Mucosa of rectum (tissue), 2 donors: ENCODE measurements at regions not wholly inside any gene's neighbourhood (a gene's known extent, or its start where the extent isn't known, plus 50 kb on each side); places are given as distances from the start of the nearest gene placed in this dataset.

Source experiments
- H3K27ac ChIP-seq, 2 donors: one replicate each; pipeline ENCODE4 v1.7.0; 2013; ENCODE audit warnings: inconsistent platforms in 2 of 2, low read depth in 2 of 2, low read length in 2 of 2
- H3K27me3 ChIP-seq, 2 donors: one replicate each; pipeline ENCODE4 v1.7.0; 2013; ENCODE audit warnings: low read length in 2 of 2; ENCODE audit not compliant: control insufficient read depth in 2 of 2, insufficient read depth in 2 of 2
- H3K36me3 ChIP-seq, 2 donors: one replicate each; pipeline ENCODE4 v1.7.0; 2013; ENCODE audit warnings: low read length in 2 of 2; ENCODE audit not compliant: control insufficient read depth in 2 of 2, insufficient read depth in 2 of 2
- H3K4me1 ChIP-seq, 2 donors: one replicate each; pipeline ENCODE4 v1.7.0; 2013; ENCODE audit warnings: low read length in 2 of 2, mild to moderate bottlenecking in 1 of 2; ENCODE audit not compliant: control insufficient read depth in 2 of 2, insufficient read depth in 2 of 2
- H3K4me3 ChIP-seq, 2 donors: one replicate each; pipeline ENCODE4 v1.7.0; 2013; ENCODE audit warnings: low read length in 2 of 2
- H3K9ac ChIP-seq, 2 donors: one replicate each; pipeline ENCODE4 v1.7.0; 2013; ENCODE audit warnings: low read length in 2 of 2, low read depth in 1 of 2, mild to moderate bottlenecking in 1 of 2
- H3K9me3 ChIP-seq, 2 donors: one replicate each; pipeline ENCODE4 v1.7.0; 2013; ENCODE audit warnings: low read length in 2 of 2; ENCODE audit not compliant: control insufficient read depth in 2 of 2
- donor health status: healthy.
- donor health status: Normal muscosa, but diverticular disease.

GRCh38 chr3:154022606-154023005, 98.6 kb upstream of the ARHGEF26 start:
- no peak overlapping the region for H3K4me3 ChIP-seq
- H3K9me3 ChIP-seq = no peaks in the 10 kb centered on the region
- H3K27ac ChIP-seq = no peak overlapping the region

GRCh38 chr3:154023148-154023547, 98.0 kb upstream of the ARHGEF26 start:
- Histone ChIP-seq H3K27me3 (no peaks in the 10 kb centered on the region), H3K4me1 (no peaks in the 10 kb centered on the region), H3K36me3 (no peaks in the 10 kb centered on the region), H3K9me3 (no peaks in the 10 kb centered on the region), H3K9ac (no peak overlapping the region), H3K4me3 (no peak overlapping the region), H3K27ac (no peak overlapping the region)

More at GRCh38 chr3:154022606-154023005, 98.6 kb upstream of the ARHGEF26 start:
- no peaks in the 10 kb centered on the region for H3K27me3 ChIP-seq
- no peaks in the 10 kb centered on the region for H3K36me3 ChIP-seq
- no peaks in the 10 kb centered on the region for H3K4me1 ChIP-seq
- H3K9ac ChIP-seq = no peak overlapping the region

- H3K4me1 ChIP-seq = no peaks in the 10 kb centered on the region
- no peaks in the 10 kb centered on the region for H3K27me3 ChIP-seq
These were observed 96.2 kb upstream of the ARHGEF26 start for GRCh38 chr3:154025007-154025406.

GRCh38 chr3:154029926-154030325, 91.3 kb upstream of the ARHGEF26 start:
- H3K27me3 ChIP-seq = no peaks in the 10 kb centered on the region
- no peaks in the 10 kb centered on the region for H3K9me3 ChIP-seq
- no peak overlapping the region for H3K9ac ChIP-seq
- H3K36me3 ChIP-seq = no peaks in the 10 kb centered on the region
- H3K4me1 ChIP-seq = no peaks in the 10 kb centered on the region
- H3K27ac ChIP-seq = no peak overlapping the region
- no peak overlapping the region for H3K4me3 ChIP-seq

More at GRCh38 chr3:154025007-154025406, 96.2 kb upstream of the ARHGEF26 start:
- Histone ChIP-seq H3K9me3 (no peaks in the 10 kb centered on the region), H3K36me3 (no peaks in the 10 kb centered on the region), H3K9ac (no peak overlapping the region), H3K27ac (no peak overlapping the region), H3K4me3 (no peak overlapping the region)

GRCh38 chr3:154034797-154035330, 86.3 kb upstream of the ARHGEF26 start:
- Histone ChIP-seq H3K27me3 (no peaks in the 10 kb centered on the region), H3K9ac (no peak overlapping the region), H3K9me3 (no peaks in the 10 kb centered on the region), H3K36me3 (no peaks in the 10 kb centered on the region), H3K27ac (no peak overlapping the region), H3K4me1 (no peaks in the 10 kb centered on the region), H3K4me3 (no peak overlapping the region)

- no peaks in the 10 kb centered on the region for H3K27me3 ChIP-seq
- H3K36me3 ChIP-seq = no peaks in the 10 kb centered on the region
- H3K4me1 ChIP-seq = no peaks in the 10 kb centered on the region
- H3K27ac ChIP-seq = no peak overlapping the region
- H3K9me3 ChIP-seq = no peaks in the 10 kb centered on the region
- H3K4me3 ChIP-seq = no peak overlapping the region
- no peak overlapping the region for H3K9ac ChIP-seq
These were observed 80.9 kb upstream of the ARHGEF26 start for GRCh38 chr3:154040283-154040682.

GRCh38 chr3:154044671-154045070, 76.5 kb upstream of the ARHGEF26 start:
- Histone ChIP-seq H3K9ac (no peak overlapping the region), H3K4me3 (no peak overlapping the region), H3K36me3 (no peaks in the 10 kb centered on the region), H3K27ac (no peak overlapping the region), H3K27me3 (no peaks in the 10 kb centered on the region), H3K4me1 (no peaks in the 10 kb centered on the region), H3K9me3 (no peaks in the 10 kb centered on the region)

GRCh38 chr3:154050216-154050615, 71.0 kb upstream of the ARHGEF26 start:
- H3K9ac ChIP-seq = no peak overlapping the region
- no peak overlapping the region for H3K27ac ChIP-seq

GRCh38 chr3:154050766-154051165, 70.4 kb upstream of the ARHGEF26 start:
- Histone ChIP-seq H3K27me3 (no peaks in the 10 kb centered on the region), H3K4me3 (no peak overlapping the region), H3K27ac (no peak overlapping the region), H3K36me3 (no peaks in the 10 kb centered on the region), H3K9me3 (no peaks in the 10 kb centered on the region), H3K4me1 (no peaks in the 10 kb centered on the region), H3K9ac (no peak overlapping the region)

More at GRCh38 chr3:154050216-154050615, 71.0 kb upstream of the ARHGEF26 start:
- no peaks in the 10 kb centered on the region for H3K36me3 ChIP-seq
- H3K9me3 ChIP-seq = no peaks in the 10 kb centered on the region
- no peaks in the 10 kb centered on the region for H3K4me1 ChIP-seq
- H3K4me3 ChIP-seq = no peak overlapping the region
- no peaks in the 10 kb centered on the region for H3K27me3 ChIP-seq

GRCh38 chr3:154059833-154060232, 61.4 kb upstream of the ARHGEF26 start:
- H3K9ac ChIP-seq = no peak overlapping the region
- H3K27ac ChIP-seq = peak overlapping the region in 1 of 2 donors; percentile 10
- no peaks in the 10 kb centered on the region for H3K9me3 ChIP-seq
- no peak overlapping the region for H3K4me3 ChIP-seq
- H3K27me3 ChIP-seq = no peaks in the 10 kb centered on the region
- no peaks in the 10 kb centered on the region for H3K4me1 ChIP-seq
- no peaks in the 10 kb centered on the region for H3K36me3 ChIP-seq
